ENCODE measurements at regions not wholly inside any gene's neighbourhood (a gene's known extent, or its start where the extent isn't known, plus 50 kb on each side); places are given as distances from the start of the nearest gene placed in this dataset.

DNA sequence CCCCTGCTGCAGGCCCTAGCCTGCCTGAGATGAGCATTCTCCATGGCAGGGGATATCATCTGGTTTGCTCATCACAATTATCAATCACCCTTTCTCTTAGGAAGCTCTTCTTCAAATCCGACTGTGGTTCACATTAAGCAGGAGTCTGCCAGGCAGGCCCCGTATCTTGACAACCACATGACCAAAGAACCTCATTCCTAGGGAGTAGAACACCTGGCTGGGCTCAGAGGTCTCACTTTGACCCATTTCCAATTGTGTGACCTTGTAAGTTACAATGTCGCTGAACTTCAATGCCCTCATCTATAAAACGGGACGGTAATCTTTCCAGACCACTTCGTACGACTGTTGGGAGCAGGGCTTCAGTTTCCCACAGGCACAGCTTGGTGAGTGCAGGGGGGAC lies 156.4 kb upstream of the PCBD1 start:
- TF ChIP-seq, protein P1, sequence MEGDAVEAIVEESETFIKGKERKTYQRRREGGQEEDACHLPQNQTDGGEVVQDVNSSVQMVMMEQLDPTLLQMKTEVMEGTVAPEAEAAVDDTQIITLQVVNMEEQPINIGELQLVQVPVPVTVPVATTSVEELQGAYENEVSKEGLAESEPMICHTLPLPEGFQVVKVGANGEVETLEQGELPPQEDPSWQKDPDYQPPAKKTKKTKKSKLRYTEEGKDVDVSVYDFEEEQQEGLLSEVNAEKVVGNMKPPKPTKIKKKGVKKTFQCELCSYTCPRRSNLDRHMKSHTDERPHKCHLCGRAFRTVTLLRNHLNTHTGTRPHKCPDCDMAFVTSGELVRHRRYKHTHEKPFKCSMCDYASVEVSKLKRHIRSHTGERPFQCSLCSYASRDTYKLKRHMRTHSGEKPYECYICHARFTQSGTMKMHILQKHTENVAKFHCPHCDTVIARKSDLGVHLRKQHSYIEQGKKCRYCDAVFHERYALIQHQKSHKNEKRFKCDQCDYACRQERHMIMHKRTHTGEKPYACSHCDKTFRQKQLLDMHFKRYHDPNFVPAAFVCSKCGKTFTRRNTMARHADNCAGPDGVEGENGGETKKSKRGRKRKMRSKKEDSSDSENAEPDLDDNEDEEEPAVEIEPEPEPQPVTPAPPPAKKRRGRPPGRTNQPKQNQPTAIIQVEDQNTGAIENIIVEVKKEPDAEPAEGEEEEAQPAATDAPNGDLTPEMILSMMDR (conservative IDR thresholded peaks at IDR 0.05; ENCODE audit: low read length), result no peak
- DNase-seq (ENCODE audit: low read depth), result no peak
- no peak overlapping the region for H3K4me3 ChIP-seq (ENCODE audit: low read length)

DNA sequence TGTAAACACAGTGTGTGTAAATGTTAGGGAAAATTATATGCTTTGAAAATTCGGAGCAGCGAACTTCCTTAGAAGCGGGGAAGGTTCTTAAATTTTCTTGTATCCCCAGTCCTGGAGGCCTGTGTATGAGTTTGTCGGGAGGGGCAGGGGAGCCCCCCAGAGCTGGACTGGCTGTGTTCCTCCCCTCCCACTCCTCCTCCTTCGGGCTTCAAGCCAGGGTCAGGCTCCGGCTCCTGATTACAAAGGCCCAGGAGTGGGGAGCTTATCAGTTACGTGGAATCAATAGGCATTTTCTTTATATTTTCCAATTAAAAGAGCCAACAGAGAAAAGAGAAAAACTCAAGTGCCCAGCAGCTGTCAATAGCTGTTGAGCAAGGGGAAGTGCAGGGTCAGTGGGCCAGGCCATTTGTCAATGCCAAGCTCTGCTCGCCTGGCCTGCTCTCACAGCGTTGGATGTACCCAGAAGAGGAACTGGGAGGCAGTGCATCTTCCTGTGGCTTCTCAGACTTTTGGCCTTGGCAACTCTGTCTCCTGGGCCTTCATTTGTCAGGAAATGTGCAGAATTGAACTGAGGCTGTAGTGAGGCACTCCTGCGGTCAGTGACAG lies 156.9 kb upstream of the PCBD1 start:
- TF ChIP-seq, protein P1 (conservative IDR thresholded peaks at IDR 0.05; ENCODE audit: low read length), result no peak
- DNase-seq (ENCODE audit: low read depth), result no peak
- no peak overlapping the region for H3K4me3 ChIP-seq (ENCODE audit: low read length)

DNA sequence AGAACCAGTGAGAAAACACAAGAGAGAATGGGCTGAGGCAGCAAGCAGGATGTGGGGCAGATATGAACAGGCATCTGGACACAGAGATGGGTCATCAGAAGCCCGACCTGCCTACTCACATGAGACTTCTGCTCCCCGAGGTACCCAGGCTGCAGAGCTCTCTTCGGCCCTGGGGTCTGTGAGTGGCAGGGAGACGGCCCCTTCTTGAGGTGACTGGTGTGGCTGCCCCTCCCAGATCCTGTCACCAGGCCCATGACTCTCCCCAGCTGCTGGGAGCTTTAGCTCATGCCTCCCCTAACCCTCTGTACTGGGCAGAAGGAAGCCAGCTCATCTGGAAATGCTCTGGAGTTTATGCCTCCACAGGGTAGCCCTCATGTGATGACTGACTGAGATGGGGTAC lies 157.6 kb upstream of the PCBD1 start:
- no peak overlapping the region for H3K4me3 ChIP-seq (ENCODE audit: low read length)
- TF ChIP-seq, protein P1 (conservative IDR thresholded peaks at IDR 0.05; ENCODE audit: low read length), result no peak
- no peak for DNase-seq (ENCODE audit: low read depth)

DNA sequence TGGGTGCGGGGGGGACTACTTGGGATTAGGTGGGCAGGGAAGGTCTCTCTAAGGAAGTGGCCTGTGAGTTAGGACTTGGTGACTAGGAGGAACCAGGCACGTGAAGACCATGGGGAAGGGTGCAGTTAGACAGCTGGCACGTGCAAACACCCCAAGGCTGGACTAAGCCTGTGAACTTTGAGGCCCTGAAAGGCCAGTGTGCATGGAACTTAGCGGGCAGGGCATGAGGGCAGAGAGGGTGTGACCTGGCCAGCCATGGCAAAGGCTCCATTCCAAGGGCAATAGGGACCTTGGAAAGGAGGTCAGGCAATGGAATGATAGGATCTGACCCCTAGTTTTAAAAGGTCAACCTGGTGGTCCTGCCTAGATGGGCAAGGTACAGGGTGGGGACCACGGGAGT lies 158.4 kb upstream of the PCBD1 start:
- no peak overlapping the region for H3K4me3 ChIP-seq (ENCODE audit: low read length)
- no peak for DNase-seq (ENCODE audit: low read depth)
- TF ChIP-seq, protein P1 (conservative IDR thresholded peaks at IDR 0.05; ENCODE audit: low read length), result no peak

DNA sequence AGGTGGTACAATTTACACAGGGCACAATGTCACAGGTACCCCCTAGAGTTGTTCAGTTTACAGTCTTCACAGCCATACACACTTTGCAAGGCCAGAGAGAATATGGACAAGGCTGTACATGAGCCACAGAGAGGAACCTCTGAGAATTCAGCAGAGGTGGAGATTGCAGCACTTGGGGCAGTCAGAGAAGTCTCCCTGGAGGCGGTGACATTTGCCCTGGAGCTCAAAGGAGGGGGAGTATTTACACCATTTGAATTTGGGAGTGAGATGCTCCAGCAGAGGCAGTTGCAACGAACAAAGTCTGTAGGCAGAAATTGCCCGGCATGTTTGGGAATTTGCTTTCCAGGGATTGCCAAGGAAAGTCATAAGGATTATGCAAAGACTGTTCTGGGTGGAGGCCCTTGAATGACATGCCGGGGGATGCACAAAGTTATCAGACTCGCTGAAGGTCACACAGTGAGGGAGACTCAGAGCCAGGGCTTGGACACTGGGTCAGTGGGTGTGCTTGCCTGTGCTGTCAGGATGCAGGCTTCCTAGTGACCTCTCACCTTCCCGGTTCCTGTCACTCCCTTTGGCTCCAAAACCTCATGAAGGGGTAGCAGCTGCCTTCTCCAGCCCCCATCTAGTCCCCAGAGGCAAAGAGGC lies 160.7 kb upstream of the PCBD1 start:
- TF ChIP-seq, protein P1 (conservative IDR thresholded peaks at IDR 0.05; ENCODE audit: low read length), result no peak
- H3K4me3 ChIP-seq (ENCODE audit: low read length), result no peak overlapping the region
- no peak for DNase-seq (ENCODE audit: low read depth)

DNA sequence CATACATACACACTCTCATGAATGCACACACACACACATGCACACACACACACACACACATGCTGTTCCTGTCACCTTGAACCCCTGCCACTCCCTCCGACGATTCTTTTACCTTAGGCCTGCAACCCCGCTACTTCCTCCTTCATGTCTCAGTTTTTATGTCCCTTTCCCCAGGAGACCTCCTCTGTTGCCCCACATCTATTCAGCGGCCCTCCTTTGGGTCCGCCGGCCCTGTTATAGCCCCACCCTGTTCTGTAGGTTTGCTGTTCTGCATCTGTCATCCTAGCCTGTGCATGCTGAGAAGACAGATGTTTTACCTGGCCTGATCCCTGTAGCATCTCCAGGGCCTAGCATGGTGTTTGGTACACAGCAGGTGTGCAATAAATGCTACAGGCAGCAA lies 161.6 kb upstream of the PCBD1 start:
- no peak overlapping the region for H3K4me3 ChIP-seq (ENCODE audit: low read length)
- no peak for DNase-seq (ENCODE audit: low read depth)
- TF ChIP-seq, protein P1 (conservative IDR thresholded peaks at IDR 0.05; ENCODE audit: low read length), result no peak

DNA sequence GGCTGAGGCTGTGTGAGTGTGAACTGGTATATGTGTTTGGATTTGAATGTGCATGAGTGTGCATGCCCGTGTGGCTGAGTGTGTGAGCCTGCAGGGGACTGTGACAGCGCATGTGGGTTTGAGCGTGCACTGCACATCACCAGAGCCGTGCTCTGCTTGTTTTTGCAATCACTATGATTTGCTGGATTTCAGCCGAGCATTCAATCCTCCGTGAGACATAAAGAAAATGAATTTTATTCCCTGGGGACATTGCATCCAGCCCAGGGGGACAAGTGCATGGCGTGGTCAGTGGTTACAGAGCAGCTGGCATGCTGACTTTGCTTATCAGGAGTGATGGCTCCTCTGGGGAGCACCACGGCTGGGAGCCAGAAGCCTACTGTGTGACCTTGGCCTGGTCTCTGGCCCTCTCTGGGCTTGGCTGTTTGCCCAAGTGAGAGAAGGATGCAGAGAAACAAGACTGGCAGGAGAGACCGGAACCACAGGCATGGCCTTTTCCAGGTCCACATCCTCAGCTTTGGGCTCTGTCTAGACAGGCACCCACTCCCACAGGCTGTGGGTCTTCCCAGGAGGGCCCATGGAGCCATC lies 160.2 kb upstream of the UNC5B start:
- TF ChIP-seq, protein P1 (conservative IDR thresholded peaks at IDR 0.05; ENCODE audit: low read length), result no peak
- DNase-seq (ENCODE audit: low read depth), result no peak
- H3K4me3 ChIP-seq (ENCODE audit: low read length), result no peak overlapping the region
